H9 (cell line): ENCODE measurements at regions not wholly inside any gene's neighbourhood (a gene's known extent, or its start where the extent isn't known, plus 50 kb on each side); places are given as distances from the start of the nearest gene placed in this dataset.

Source experiments
- DNase-seq: peaks from one replicate; pipeline ENCODE4 v3.0.0-alpha.2; 2017
- H2AFZ ChIP-seq: one replicate; pipeline ENCODE4 v1.6.1; 2013; ENCODE audit warnings: mild to moderate bottlenecking, low read length, control low read depth, moderate library complexity
- H2AK5ac ChIP-seq: 2 replicates; pipeline ENCODE4 v1.6.1; 2013; ENCODE audit warnings: low read length, control low read depth, mixed read lengths; ENCODE audit not compliant: insufficient read length
- H2BK120ac ChIP-seq: one replicate; pipeline ENCODE4 v1.6.1; 2013; ENCODE audit warnings: low read depth, mild to moderate bottlenecking, low read length, control low read depth, inconsistent platforms; ENCODE audit not compliant: poor library complexity, severe bottlenecking
- H2BK12ac ChIP-seq: 2 replicates; pipeline ENCODE4 v1.6.1; 2013; ENCODE audit warnings: low read length, control low read depth, mixed read lengths, low read depth; ENCODE audit not compliant: insufficient read length
- H2BK15ac ChIP-seq: 2 replicates; pipeline ENCODE4 v1.6.1; 2013; ENCODE audit warnings: low read depth, low read length, control low read depth
- H2BK20ac ChIP-seq: one replicate; pipeline ENCODE4 v1.6.1; 2013; ENCODE audit warnings: low read depth, mild to moderate bottlenecking, low read length, control low read depth, inconsistent platforms; ENCODE audit not compliant: poor library complexity, severe bottlenecking
- H2BK5ac ChIP-seq: 2 replicates; pipeline ENCODE4 v1.6.1; 2013; ENCODE audit warnings: low read length, control low read depth, mixed read lengths; ENCODE audit not compliant: insufficient read length
- H3K14ac ChIP-seq: 2 replicates; pipeline ENCODE4 v1.6.1; 2013; ENCODE audit warnings: low read length, control low read depth; ENCODE audit not compliant: insufficient read depth
- H3K18ac ChIP-seq: 2 replicates; pipeline ENCODE4 v1.6.1; 2013; ENCODE audit warnings: low read depth, mild to moderate bottlenecking, mixed read lengths, low read length, control low read depth; ENCODE audit not compliant: insufficient read length
- H3K23ac ChIP-seq: 2 replicates; pipeline ENCODE4 v1.6.1; 2013; ENCODE audit warnings: low read length, control low read depth, mixed read lengths, low read depth; ENCODE audit not compliant: insufficient read length
- H3K23me2 ChIP-seq: 2 replicates; pipeline ENCODE4 v1.6.1; 2013; ENCODE audit warnings: low read depth, mild to moderate bottlenecking, mixed read lengths, low read length, control low read depth; ENCODE audit not compliant: insufficient read length, poor library complexity, severe bottlenecking
- H3K27ac ChIP-seq: 2 replicates; pipeline ENCODE4 v1.5.1; 2013; ENCODE audit warnings: low read length, control low read depth, mixed read lengths, low read depth; ENCODE audit not compliant: insufficient read length
- H3K27me3 ChIP-seq: 2 replicates; pipeline ENCODE4 v1.6.1; 2013; ENCODE audit warnings: low read length, control low read depth, inconsistent platforms; ENCODE audit not compliant: insufficient read depth
- H3K4ac ChIP-seq: 2 replicates; pipeline ENCODE4 v1.6.1; 2013; ENCODE audit warnings: low read depth, mild to moderate bottlenecking, control low read depth, inconsistent platforms, low read length, moderate library complexity
- H3K4me1 ChIP-seq: 2 replicates; pipeline ENCODE4 v1.6.1; 2013; ENCODE audit warnings: low read length, control low read depth, inconsistent platforms; ENCODE audit not compliant: insufficient read depth
- H3K4me2 ChIP-seq: 2 replicates; pipeline ENCODE4 v1.6.1; 2013; ENCODE audit warnings: low read length, control low read depth, mixed read lengths; ENCODE audit not compliant: insufficient read length, insufficient read depth
- H3K56ac ChIP-seq: 2 replicates; pipeline ENCODE4 v1.6.1; 2013; ENCODE audit warnings: low read depth, mild to moderate bottlenecking, mixed read lengths, low read length, control low read depth; ENCODE audit not compliant: insufficient read length
- H3K79me1 ChIP-seq: 2 replicates; pipeline ENCODE4 v1.6.1; 2013; ENCODE audit warnings: low read depth, mild to moderate bottlenecking, moderate library complexity, low read length, control low read depth, inconsistent platforms; ENCODE audit not compliant: insufficient read depth, poor library complexity, severe bottlenecking
- H3K79me2 ChIP-seq: 2 replicates; pipeline ENCODE4 v1.6.1; 2013; ENCODE audit warnings: low read length, control low read depth, inconsistent platforms; ENCODE audit not compliant: insufficient read depth
- H3K9ac ChIP-seq: 2 replicates; pipeline ENCODE4 v1.6.1; 2013; ENCODE audit warnings: low read length, control low read depth, mixed read lengths; ENCODE audit not compliant: insufficient read length; ENCODE audit errors: extremely low read depth
- H3K9me3 ChIP-seq: one replicate; pipeline ENCODE4 v1.6.1; 2013; ENCODE audit warnings: low read depth, low read length, inconsistent platforms; ENCODE audit not compliant: control insufficient read depth
- H3T11ph ChIP-seq: one replicate; pipeline ENCODE4 v1.6.1; 2013; ENCODE audit warnings: mild to moderate bottlenecking, low read length, control low read depth, inconsistent platforms
- H4K20me1 ChIP-seq: one replicate; pipeline ENCODE4 v1.6.1; 2013; ENCODE audit not compliant: control insufficient read depth, insufficient read length, insufficient read depth
- H4K5ac ChIP-seq: 2 replicates; pipeline ENCODE4 v1.6.1; 2013; ENCODE audit warnings: low read depth, mild to moderate bottlenecking, mixed read lengths, low read length, control low read depth; ENCODE audit not compliant: insufficient read length
- H4K8ac ChIP-seq: replicated peaks from 2 replicates; pipeline ENCODE4 v1.6.1; 2013; ENCODE audit warnings: low read length, control low read depth, mixed read lengths, low read depth; ENCODE audit not compliant: insufficient read length
- H4K91ac ChIP-seq: 2 replicates; pipeline ENCODE4 v1.6.1; 2013; ENCODE audit warnings: low read depth, mild to moderate bottlenecking, moderate library complexity, mixed read lengths, low read length, control low read depth; ENCODE audit not compliant: insufficient read length
- H3K27ac Mint-ChIP-seq, 3 experiments: 2 replicates in 2 of 3; 3 replicates in 1 of 3; pipeline ENCODE4 v1.8.0; 2020 to 2021; ENCODE audit warnings: mixed read lengths in 3 of 3, mild to moderate bottlenecking in 1 of 3, moderate library complexity in 1 of 3
- H3K27me3 Mint-ChIP-seq: 2 replicates; pipeline ENCODE4 v1.8.0; 2021; ENCODE audit warnings: low read depth, mild to moderate bottlenecking, moderate library complexity, mixed read lengths
- H3K36me3 Mint-ChIP-seq, 3 experiments: 2 replicates in 2 of 3; 3 replicates in 1 of 3; pipeline ENCODE4 v1.8.0; 2020 to 2021; ENCODE audit warnings: low read depth in 3 of 3, mixed read lengths in 3 of 3; ENCODE audit not compliant: insufficient read depth in 1 of 3
- H3K4me1 Mint-ChIP-seq, 2 experiments: 2 replicates each; pipeline ENCODE4 v1.8.0; 2020; ENCODE audit warnings: mixed read lengths in 2 of 2
- H3K4me3 Mint-ChIP-seq, 2 experiments: 2 replicates in 1 of 2; 3 replicates in 1 of 2; pipeline ENCODE4 v1.8.0; 2020 to 2021; ENCODE audit warnings: mild to moderate bottlenecking in 2 of 2, mixed read lengths in 2 of 2, moderate library complexity in 1 of 2
- H3K9me3 Mint-ChIP-seq, 2 experiments: 2 replicates in 1 of 2; 3 replicates in 1 of 2; pipeline ENCODE4 v1.8.0; 2020; ENCODE audit warnings: mild to moderate bottlenecking in 2 of 2, mixed read lengths in 2 of 2, moderate library complexity in 1 of 2
- WGBS: extraction: QIAGEN DNeasy Blood & Tissue Kit; methylation state at CpG from one replicate; pipeline ENCODE4 v1.1.7; 2013; ENCODE audit warnings: missing lambda C conversion rate, low lambda C conversion rate, mixed read lengths; ENCODE audit not compliant: insufficient read length; ENCODE audit errors: extremely low coverage; 5-methylcytosine and 5-hydroxymethylcytosine counted together
- TF ChIP-seq, protein P1 (sequence below): fragments of 200-600 bp; sonication (generic); conservative IDR thresholded peaks from 3 replicates; pipeline ENCODE4 v1.8.0; 2021; ENCODE audit warnings: antibody characterized with exemption, mild to moderate bottlenecking

DNA sequence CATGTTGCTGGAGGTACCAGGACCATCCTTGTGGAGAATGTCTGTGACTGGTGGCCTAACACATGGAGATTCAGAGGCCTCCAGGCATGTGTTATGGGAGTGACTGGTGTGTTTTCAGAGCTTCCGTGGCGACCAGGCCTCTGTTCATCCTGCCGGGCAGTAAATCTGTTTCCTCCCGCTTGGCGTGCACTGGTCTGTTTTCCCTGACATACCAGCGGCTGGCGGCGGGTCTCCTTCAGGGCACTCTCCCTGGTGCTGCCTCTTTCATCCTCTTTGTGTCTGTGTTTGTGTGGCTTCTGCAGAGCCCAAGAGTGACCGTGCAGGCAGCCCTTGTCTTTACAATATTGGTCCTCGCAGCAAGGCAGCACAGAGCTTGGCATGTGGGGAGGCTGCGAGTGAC is 385.1 kb upstream of the MKI67 start:
- no peaks in the 10 kb centered on the region for H3K4me1 ChIP-seq
- no peak overlapping the region for H4K5ac ChIP-seq
- TF ChIP-seq, protein P1, sequence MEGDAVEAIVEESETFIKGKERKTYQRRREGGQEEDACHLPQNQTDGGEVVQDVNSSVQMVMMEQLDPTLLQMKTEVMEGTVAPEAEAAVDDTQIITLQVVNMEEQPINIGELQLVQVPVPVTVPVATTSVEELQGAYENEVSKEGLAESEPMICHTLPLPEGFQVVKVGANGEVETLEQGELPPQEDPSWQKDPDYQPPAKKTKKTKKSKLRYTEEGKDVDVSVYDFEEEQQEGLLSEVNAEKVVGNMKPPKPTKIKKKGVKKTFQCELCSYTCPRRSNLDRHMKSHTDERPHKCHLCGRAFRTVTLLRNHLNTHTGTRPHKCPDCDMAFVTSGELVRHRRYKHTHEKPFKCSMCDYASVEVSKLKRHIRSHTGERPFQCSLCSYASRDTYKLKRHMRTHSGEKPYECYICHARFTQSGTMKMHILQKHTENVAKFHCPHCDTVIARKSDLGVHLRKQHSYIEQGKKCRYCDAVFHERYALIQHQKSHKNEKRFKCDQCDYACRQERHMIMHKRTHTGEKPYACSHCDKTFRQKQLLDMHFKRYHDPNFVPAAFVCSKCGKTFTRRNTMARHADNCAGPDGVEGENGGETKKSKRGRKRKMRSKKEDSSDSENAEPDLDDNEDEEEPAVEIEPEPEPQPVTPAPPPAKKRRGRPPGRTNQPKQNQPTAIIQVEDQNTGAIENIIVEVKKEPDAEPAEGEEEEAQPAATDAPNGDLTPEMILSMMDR, result no peak
- no peak overlapping the region for H4K8ac ChIP-seq
- H3K18ac ChIP-seq, result no peak overlapping the region
- no CpG with 5 or more reads among the region's 11 CpGs for WGBS
- no peak overlapping the region for H2BK20ac ChIP-seq
- no peak overlapping the region for H3K4ac ChIP-seq
- no peak overlapping the region for H2AFZ ChIP-seq
- no peak overlapping the region for H3K23ac ChIP-seq
- H3K23me2 ChIP-seq, result no peaks in the 10 kb centered on the region
- no peaks in the 10 kb centered on the region for H3K79me2 ChIP-seq
- H4K91ac ChIP-seq, result no peak overlapping the region
- no peak overlapping the region; the same call in 1 of the 2 replicates for H3K14ac ChIP-seq
- Mint-ChIP-seq H3K9me3 (peaks cover 6 to 8% of the 10 kb centered on the region in 2 experiments), H3K4me1 (peaks cover under 1 to 2% of the 10 kb centered on the region in 2 experiments; a peak in 3 of 4 replicates), H3K4me3 (no peak overlapping the region), H3K27me3 (peaks cover 21% of the 10 kb centered on the region), H3K27ac (no peak overlapping the region), H3K36me3 (peaks cover 0 to 6% (median 0%) of the 10 kb centered on the region in 3 experiments; a peak in 3 of 7 replicates)
- no peak overlapping the region for H2AK5ac ChIP-seq
- H2BK5ac ChIP-seq, result no peak overlapping the region
- no peak overlapping the region for H3K56ac ChIP-seq
- no peak overlapping the region for H2BK15ac ChIP-seq
- H2BK120ac ChIP-seq, result no peak overlapping the region
- no peak overlapping the region for H3K4me2 ChIP-seq
- no peaks in the 10 kb centered on the region for H3K9me3 ChIP-seq
- no peak overlapping the region for H2BK12ac ChIP-seq
- no peak overlapping the region for H3K27ac ChIP-seq
- no peaks in the 10 kb centered on the region for H3K79me1 ChIP-seq
- H3K27me3 ChIP-seq, result no peaks in the 10 kb centered on the region
- DNase-seq, result no peak
- no peak overlapping the region for H3T11ph ChIP-seq
- peaks cover 4% of the 10 kb centered on the region for H4K20me1 ChIP-seq
- H3K9ac ChIP-seq, result no peak overlapping the region
